Choroid plexus epithelial cell (primary cell): ENCODE measurements at regions not wholly inside any gene's neighbourhood (a gene's known extent, or its start where the extent isn't known, plus 50 kb on each side); places are given as distances from the start of the nearest gene placed in this dataset.

Source experiments
- DNase-seq: peaks from one replicate; pipeline ENCODE4 v3.0.0-alpha.2; 2010; ENCODE audit warnings: low read depth
- H3K4me3 ChIP-seq: 2 replicates; pipeline ENCODE4 v1.5.1; 2011; ENCODE audit warnings: low read depth, mild to moderate bottlenecking, control low read depth, low read length, moderate library complexity
- CTCF ChIP-seq: conservative IDR thresholded peaks from 2 replicates; pipeline ENCODE4 v1.5.1; 2011; ENCODE audit warnings: low read depth, mild to moderate bottlenecking, control low read depth, inconsistent platforms, low read length, moderate library complexity

- no peak overlapping the region for H3K4me3 ChIP-seq
- DNase-seq = no peak
- TF ChIP-seq CTCF = no peak
Observed at GRCh38 chr9:86772635-86772993, 174.7 kb downstream of the GAS1 start.

- no peak for DNase-seq
- no peak for TF ChIP-seq CTCF
Observed at GRCh38 chr9:86771941-86772634, 175.2 kb downstream of the GAS1 start.

DNA sequence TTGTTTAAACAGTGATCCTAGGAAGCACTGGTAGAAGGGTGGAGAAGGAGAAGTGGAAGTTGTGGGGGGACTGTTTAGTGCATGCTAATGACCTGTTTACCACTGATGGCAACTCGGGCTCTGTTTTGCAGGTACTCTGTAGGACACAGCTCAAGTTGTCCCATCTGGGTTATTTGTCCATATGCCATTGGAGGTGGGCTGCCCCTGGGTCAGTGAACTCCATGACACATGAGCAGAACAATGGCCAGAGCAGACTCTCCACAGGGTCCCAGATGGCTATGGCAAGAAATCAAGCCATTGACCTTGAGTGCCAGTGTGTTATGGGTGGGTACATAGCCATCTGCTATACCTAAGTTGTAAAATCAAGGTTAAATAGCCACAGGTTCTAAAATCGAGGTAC lies 175.9 kb downstream of the GAS1 start:
- no peak for TF ChIP-seq CTCF
- H3K4me3 ChIP-seq = no peak overlapping the region
- no peak for DNase-seq

More at GRCh38 chr9:86771941-86772634, 175.2 kb downstream of the GAS1 start:
- no peak overlapping the region for H3K4me3 ChIP-seq

GRCh38 chr9:86768709-86769108 lies 178.6 kb downstream of the GAS1 start:
- no peak for TF ChIP-seq CTCF
- no peak overlapping the region for H3K4me3 ChIP-seq
- no peak for DNase-seq

GRCh38 chr9:86768020-86768419 lies 179.3 kb downstream of the GAS1 start:
- no peak for TF ChIP-seq CTCF
- no peak overlapping the region for H3K4me3 ChIP-seq
- peak; percentile 23 for DNase-seq

DNA sequence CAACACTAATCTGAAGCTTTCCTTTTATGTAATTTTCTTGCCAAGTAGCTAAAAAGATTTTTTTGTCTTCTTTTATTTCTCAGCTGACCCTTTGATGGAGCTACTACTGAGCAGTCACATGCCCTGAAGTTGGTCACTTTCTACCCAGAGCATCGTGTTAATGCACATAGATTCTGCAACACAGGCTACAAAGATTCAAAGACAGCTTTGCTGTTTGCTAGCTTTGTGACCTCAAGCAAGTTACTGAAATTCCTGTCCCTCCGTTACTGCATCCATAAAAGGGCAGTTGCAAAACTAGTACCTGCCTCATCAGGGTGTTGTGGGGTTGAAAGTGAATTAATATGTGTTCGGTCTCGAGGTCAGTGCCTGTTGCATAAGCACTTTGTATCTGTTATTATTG lies 179.9 kb downstream of the GAS1 start:
- H3K4me3 ChIP-seq = no peak overlapping the region
- peak; percentile 42 for DNase-seq
- TF ChIP-seq CTCF = no peak

DNA sequence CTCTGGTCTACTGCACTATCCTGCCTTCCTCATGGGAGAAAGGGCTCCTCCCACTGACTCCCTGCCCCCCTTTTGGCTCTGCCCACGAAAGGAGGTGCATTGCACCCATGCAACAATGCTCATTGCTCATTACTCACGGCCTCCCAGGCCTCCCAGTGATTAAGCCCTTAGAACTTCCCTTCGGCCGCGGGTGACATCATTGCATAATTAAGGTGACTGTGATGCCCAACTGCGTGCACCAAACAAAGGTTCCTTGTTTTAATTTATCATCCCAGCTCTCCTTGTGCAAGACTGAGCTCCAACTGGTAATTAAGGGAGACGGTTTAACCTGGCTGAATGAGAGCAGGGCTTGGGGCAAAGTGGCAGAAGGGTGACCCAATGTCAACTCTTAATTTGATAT lies 180.4 kb downstream of the GAS1 start:
- peak; percentile 59 for DNase-seq
- no peak for TF ChIP-seq CTCF
- no peak overlapping the region for H3K4me3 ChIP-seq
